NCI-H446 (cell line): ENCODE measurements at regions not wholly inside any gene's neighbourhood (a gene's known extent, or its start where the extent isn't known, plus 50 kb on each side); places are given as distances from the start of the nearest gene placed in this dataset.

Source experiments
- DNase-seq, 2 experiments: peaks; one replicate each; lab custom pipeline; 2025; lab: John Stamatoyannopoulos, UW

- no peak for DNase-seq
Observed at GRCh38 chr2:57954020-57954419, 92.6 kb upstream of the VRK2 start.

GRCh38 chr2:57957238-57957637, 89.4 kb upstream of the VRK2 start:
- no peak for DNase-seq

- no peak for DNase-seq
Observed at GRCh38 chr2:57959390-57959789, 87.2 kb upstream of the VRK2 start.

- DNase-seq: no peak
Observed at GRCh38 chr2:57962861-57963260, 83.7 kb upstream of the VRK2 start.

- no peak for DNase-seq
Observed at GRCh38 chr2:57965219-57965618, 81.4 kb upstream of the VRK2 start.

GRCh38 chr2:57965961-57966360, 80.6 kb upstream of the VRK2 start:
- no peak for DNase-seq

- DNase-seq: no peak
Observed at GRCh38 chr2:57973621-57974186, 72.9 kb upstream of the VRK2 start.

- no peak for DNase-seq
Observed at GRCh38 chr2:57979158-57979557, 67.4 kb upstream of the VRK2 start.

GRCh38 chr2:57981083-57981768, 65.4 kb upstream of the VRK2 start:
- peak in 1 of 2 experiments; percentile 43 for DNase-seq

- DNase-seq: no peak
Observed at GRCh38 chr2:57987835-57988573, 58.6 kb upstream of the VRK2 start.

- DNase-seq: no peak
Observed at GRCh38 chr2:57990118-57990725, 56.4 kb upstream of the VRK2 start.
